ENCODE measurements at regions not wholly inside any gene's neighbourhood (a gene's known extent, or its start where the extent isn't known, plus 50 kb on each side); places are given as distances from the start of the nearest gene placed in this dataset.
"Not testable (repeated sequence)": the region's sequence is repeated elsewhere in the genome, so short reads cannot be mapped to it uniquely, and the experiment has no call there.

DNA sequence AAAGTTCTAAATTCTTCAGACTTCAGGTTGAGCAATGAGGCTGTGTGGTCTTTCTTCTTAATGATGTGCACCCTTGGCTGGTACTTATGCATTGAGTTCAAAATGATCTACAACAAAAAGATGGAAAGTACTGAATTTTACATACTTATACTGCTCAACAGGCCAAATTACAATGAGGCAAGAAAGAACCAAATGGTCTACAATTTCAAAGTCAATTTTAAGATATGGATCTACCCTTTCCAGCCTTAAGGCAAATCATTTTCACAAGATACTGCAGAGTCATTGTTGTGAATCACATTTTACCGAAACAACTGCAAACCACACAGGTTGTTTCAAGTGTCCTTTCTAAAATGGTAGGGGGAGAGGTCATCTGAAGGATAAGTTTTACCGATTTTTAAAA is 54.9 kb upstream of the RXYLT1 start:
- H3K27me3 Mint-ChIP-seq; POLR2A ChIA-PET; H3K9me3 Mint-ChIP-seq; H3K36me3 Mint-ChIP-seq (ENCODE audit: low read depth); H3K4me1 Mint-ChIP-seq; H3K27ac Mint-ChIP-seq; DNase-seq; H3K4me3 Mint-ChIP-seq: not testable (repeated sequence)
- CTCF ChIA-PET = interaction anchor here (0.6 kb wide), 1 partner anchor 1123 kb away, joined by 3 read pairs; no protein-coding TSS in a partner anchor

All from activated CD4-positive, alpha-beta T cell treated with anti-CD3 and anti-CD28 coated beads, Interleukin-2, amount 10 ng/mL, durations not matched to agents 7 days and 5 days (primary cell).